ENCODE measurements at regions not wholly inside any gene's neighbourhood (a gene's known extent, or its start where the extent isn't known, plus 50 kb on each side); places are given as distances from the start of the nearest gene placed in this dataset.
"Not testable (repeated sequence)": the region's sequence is repeated elsewhere in the genome, so short reads cannot be mapped to it uniquely, and the experiment has no call there.

- no peaks in the 10 kb centered on the region for H3K4me1 ChIP-seq
- H3K4me3 ChIP-seq (ENCODE audit: low read depth, low read length) = no peak overlapping the region
- no peaks in the 10 kb centered on the region for H3K36me3 ChIP-seq (ENCODE audit: control insufficient read depth, insufficient read depth, low read length)
- no peak overlapping the region for H3K9ac ChIP-seq
- no peak overlapping the region for H3K27ac ChIP-seq
- H3K79me2 ChIP-seq = no peaks in the 10 kb centered on the region
- H2AFZ ChIP-seq = no peak overlapping the region
- no peaks in the 10 kb centered on the region for H3K9me3 ChIP-seq (ENCODE audit: control insufficient read depth, low read length)
- no peaks in the 10 kb centered on the region for H3K27me3 ChIP-seq (ENCODE audit: control insufficient read depth, insufficient read depth, low read length)
- no peak overlapping the region for H3K4me2 ChIP-seq (ENCODE audit: low read length)
- TF ChIP-seq CTCF (IDR thresholded peaks at IDR 0.05) = no peak
Observed at GRCh38 chr5:62886603-62887315, 308.1 kb downstream of the LRRC70 start.

GRCh38 chr5:62837330-62837729, 258.7 kb downstream of the LRRC70 start:
- not testable (repeated sequence) for H3K27me3 ChIP-seq (ENCODE audit: control insufficient read depth, insufficient read depth, low read length); H3K27ac ChIP-seq; H3K4me1 ChIP-seq; H3K79me2 ChIP-seq; H3K9me3 ChIP-seq (ENCODE audit: control insufficient read depth, low read length); H3K4me2 ChIP-seq (ENCODE audit: low read length); H3K9ac ChIP-seq; H3K4me3 ChIP-seq (ENCODE audit: low read depth, low read length); H3K36me3 ChIP-seq (ENCODE audit: control insufficient read depth, insufficient read depth, low read length); H2AFZ ChIP-seq

GRCh38 chr5:62829604-62829986, 251.0 kb downstream of the LRRC70 start:
- Histone ChIP-seq H3K9me3 (ENCODE audit: control insufficient read depth, low read length) (no peaks in the 10 kb centered on the region), H3K4me3 (ENCODE audit: low read depth, low read length) (no peak overlapping the region), H3K4me2 (ENCODE audit: low read length) (no peak overlapping the region), H3K36me3 (ENCODE audit: control insufficient read depth, insufficient read depth, low read length) (no peaks in the 10 kb centered on the region), H3K9ac (no peak overlapping the region), H3K4me1 (no peaks in the 10 kb centered on the region), H3K79me2 (no peaks in the 10 kb centered on the region), H2AFZ (no peak overlapping the region), H3K27ac (no peak overlapping the region), H3K27me3 (ENCODE audit: control insufficient read depth, insufficient read depth, low read length) (no peaks in the 10 kb centered on the region)
- no peak for TF ChIP-seq CTCF (IDR thresholded peaks at IDR 0.05)

- H3K27ac ChIP-seq = no peak overlapping the region
- H3K36me3 ChIP-seq (ENCODE audit: control insufficient read depth, insufficient read depth, low read length) = no peaks in the 10 kb centered on the region
- H3K9me3 ChIP-seq (ENCODE audit: control insufficient read depth, low read length) = no peaks in the 10 kb centered on the region
- no peak for TF ChIP-seq CTCF (IDR thresholded peaks at IDR 0.05)
- H3K9ac ChIP-seq = no peak overlapping the region
- H2AFZ ChIP-seq = no peak overlapping the region
- no peak overlapping the region for H3K4me2 ChIP-seq (ENCODE audit: low read length)
- H3K27me3 ChIP-seq (ENCODE audit: control insufficient read depth, insufficient read depth, low read length) = no peaks in the 10 kb centered on the region
- H3K4me3 ChIP-seq (ENCODE audit: low read depth, low read length) = no peak overlapping the region
- no peaks in the 10 kb centered on the region for H3K4me1 ChIP-seq
- no peaks in the 10 kb centered on the region for H3K79me2 ChIP-seq
Observed at GRCh38 chr5:62828742-62829603, 250.4 kb downstream of the LRRC70 start.

- H3K4me2 ChIP-seq (ENCODE audit: low read length) = no peak overlapping the region
- no peaks in the 10 kb centered on the region for H3K9me3 ChIP-seq (ENCODE audit: control insufficient read depth, low read length)
- TF ChIP-seq CTCF (IDR thresholded peaks at IDR 0.05) = no peak
- no peaks in the 10 kb centered on the region for H3K4me1 ChIP-seq
- no peak overlapping the region for H3K27ac ChIP-seq
- no peaks in the 10 kb centered on the region for H3K27me3 ChIP-seq (ENCODE audit: control insufficient read depth, insufficient read depth, low read length)
- H3K36me3 ChIP-seq (ENCODE audit: control insufficient read depth, insufficient read depth, low read length) = no peaks in the 10 kb centered on the region
- no peaks in the 10 kb centered on the region for H3K79me2 ChIP-seq
- H3K4me3 ChIP-seq (ENCODE audit: low read depth, low read length) = no peak overlapping the region
- no peak overlapping the region for H2AFZ ChIP-seq
- no peak overlapping the region for H3K9ac ChIP-seq
Observed at GRCh38 chr5:62825623-62826220, 247.1 kb downstream of the LRRC70 start.

Measured in parathyroid adenoma (tissue), 2 donors.